H9 (cell line): ENCODE measurements at regions not wholly inside any gene's neighbourhood (a gene's known extent, or its start where the extent isn't known, plus 50 kb on each side); places are given as distances from the start of the nearest gene placed in this dataset.

ENCODE experiments used
- DNase-seq: peaks from one replicate; pipeline ENCODE4 v3.0.0-alpha.2; 2017
- H2AFZ ChIP-seq: one replicate; pipeline ENCODE4 v1.6.1; 2013; ENCODE audit warnings: mild to moderate bottlenecking, low read length, control low read depth, moderate library complexity
- H2AK5ac ChIP-seq: 2 replicates; pipeline ENCODE4 v1.6.1; 2013; ENCODE audit warnings: low read length, control low read depth, mixed read lengths; ENCODE audit not compliant: insufficient read length
- H2BK120ac ChIP-seq: one replicate; pipeline ENCODE4 v1.6.1; 2013; ENCODE audit warnings: low read depth, mild to moderate bottlenecking, low read length, control low read depth, inconsistent platforms; ENCODE audit not compliant: poor library complexity, severe bottlenecking
- H2BK12ac ChIP-seq: 2 replicates; pipeline ENCODE4 v1.6.1; 2013; ENCODE audit warnings: low read length, control low read depth, mixed read lengths, low read depth; ENCODE audit not compliant: insufficient read length
- H2BK15ac ChIP-seq: 2 replicates; pipeline ENCODE4 v1.6.1; 2013; ENCODE audit warnings: low read depth, low read length, control low read depth
- H2BK20ac ChIP-seq: one replicate; pipeline ENCODE4 v1.6.1; 2013; ENCODE audit warnings: low read depth, mild to moderate bottlenecking, low read length, control low read depth, inconsistent platforms; ENCODE audit not compliant: poor library complexity, severe bottlenecking
- H2BK5ac ChIP-seq: 2 replicates; pipeline ENCODE4 v1.6.1; 2013; ENCODE audit warnings: low read length, control low read depth, mixed read lengths; ENCODE audit not compliant: insufficient read length
- H3K14ac ChIP-seq: 2 replicates; pipeline ENCODE4 v1.6.1; 2013; ENCODE audit warnings: low read length, control low read depth; ENCODE audit not compliant: insufficient read depth
- H3K18ac ChIP-seq: 2 replicates; pipeline ENCODE4 v1.6.1; 2013; ENCODE audit warnings: low read depth, mild to moderate bottlenecking, mixed read lengths, low read length, control low read depth; ENCODE audit not compliant: insufficient read length
- H3K23ac ChIP-seq: 2 replicates; pipeline ENCODE4 v1.6.1; 2013; ENCODE audit warnings: low read length, control low read depth, mixed read lengths, low read depth; ENCODE audit not compliant: insufficient read length
- H3K23me2 ChIP-seq: 2 replicates; pipeline ENCODE4 v1.6.1; 2013; ENCODE audit warnings: low read depth, mild to moderate bottlenecking, mixed read lengths, low read length, control low read depth; ENCODE audit not compliant: insufficient read length, poor library complexity, severe bottlenecking
- H3K27ac ChIP-seq: 2 replicates; pipeline ENCODE4 v1.5.1; 2013; ENCODE audit warnings: low read length, control low read depth, mixed read lengths, low read depth; ENCODE audit not compliant: insufficient read length
- H3K27me3 ChIP-seq: 2 replicates; pipeline ENCODE4 v1.6.1; 2013; ENCODE audit warnings: low read length, control low read depth, inconsistent platforms; ENCODE audit not compliant: insufficient read depth
- H3K4ac ChIP-seq: 2 replicates; pipeline ENCODE4 v1.6.1; 2013; ENCODE audit warnings: low read depth, mild to moderate bottlenecking, control low read depth, inconsistent platforms, low read length, moderate library complexity
- H3K4me1 ChIP-seq: 2 replicates; pipeline ENCODE4 v1.6.1; 2013; ENCODE audit warnings: low read length, control low read depth, inconsistent platforms; ENCODE audit not compliant: insufficient read depth
- H3K4me2 ChIP-seq: 2 replicates; pipeline ENCODE4 v1.6.1; 2013; ENCODE audit warnings: low read length, control low read depth, mixed read lengths; ENCODE audit not compliant: insufficient read length, insufficient read depth
- H3K56ac ChIP-seq: 2 replicates; pipeline ENCODE4 v1.6.1; 2013; ENCODE audit warnings: low read depth, mild to moderate bottlenecking, mixed read lengths, low read length, control low read depth; ENCODE audit not compliant: insufficient read length
- H3K79me1 ChIP-seq: 2 replicates; pipeline ENCODE4 v1.6.1; 2013; ENCODE audit warnings: low read depth, mild to moderate bottlenecking, moderate library complexity, low read length, control low read depth, inconsistent platforms; ENCODE audit not compliant: insufficient read depth, poor library complexity, severe bottlenecking
- H3K79me2 ChIP-seq: 2 replicates; pipeline ENCODE4 v1.6.1; 2013; ENCODE audit warnings: low read length, control low read depth, inconsistent platforms; ENCODE audit not compliant: insufficient read depth
- H3K9ac ChIP-seq: 2 replicates; pipeline ENCODE4 v1.6.1; 2013; ENCODE audit warnings: low read length, control low read depth, mixed read lengths; ENCODE audit not compliant: insufficient read length; ENCODE audit errors: extremely low read depth
- H3K9me3 ChIP-seq: one replicate; pipeline ENCODE4 v1.6.1; 2013; ENCODE audit warnings: low read depth, low read length, inconsistent platforms; ENCODE audit not compliant: control insufficient read depth
- H3T11ph ChIP-seq: one replicate; pipeline ENCODE4 v1.6.1; 2013; ENCODE audit warnings: mild to moderate bottlenecking, low read length, control low read depth, inconsistent platforms
- H4K20me1 ChIP-seq: one replicate; pipeline ENCODE4 v1.6.1; 2013; ENCODE audit not compliant: control insufficient read depth, insufficient read length, insufficient read depth
- H4K5ac ChIP-seq: 2 replicates; pipeline ENCODE4 v1.6.1; 2013; ENCODE audit warnings: low read depth, mild to moderate bottlenecking, mixed read lengths, low read length, control low read depth; ENCODE audit not compliant: insufficient read length
- H4K8ac ChIP-seq: replicated peaks from 2 replicates; pipeline ENCODE4 v1.6.1; 2013; ENCODE audit warnings: low read length, control low read depth, mixed read lengths, low read depth; ENCODE audit not compliant: insufficient read length
- H4K91ac ChIP-seq: 2 replicates; pipeline ENCODE4 v1.6.1; 2013; ENCODE audit warnings: low read depth, mild to moderate bottlenecking, moderate library complexity, mixed read lengths, low read length, control low read depth; ENCODE audit not compliant: insufficient read length
- H3K27ac Mint-ChIP-seq, 3 experiments: 2 replicates in 2 of 3; 3 replicates in 1 of 3; pipeline ENCODE4 v1.8.0; 2020 to 2021; ENCODE audit warnings: mixed read lengths in 3 of 3, mild to moderate bottlenecking in 1 of 3, moderate library complexity in 1 of 3
- H3K27me3 Mint-ChIP-seq: 2 replicates; pipeline ENCODE4 v1.8.0; 2021; ENCODE audit warnings: low read depth, mild to moderate bottlenecking, moderate library complexity, mixed read lengths
- H3K36me3 Mint-ChIP-seq, 3 experiments: 2 replicates in 2 of 3; 3 replicates in 1 of 3; pipeline ENCODE4 v1.8.0; 2020 to 2021; ENCODE audit warnings: low read depth in 3 of 3, mixed read lengths in 3 of 3; ENCODE audit not compliant: insufficient read depth in 1 of 3
- H3K4me1 Mint-ChIP-seq, 2 experiments: 2 replicates each; pipeline ENCODE4 v1.8.0; 2020; ENCODE audit warnings: mixed read lengths in 2 of 2
- H3K4me3 Mint-ChIP-seq, 2 experiments: 2 replicates in 1 of 2; 3 replicates in 1 of 2; pipeline ENCODE4 v1.8.0; 2020 to 2021; ENCODE audit warnings: mild to moderate bottlenecking in 2 of 2, mixed read lengths in 2 of 2, moderate library complexity in 1 of 2
- H3K9me3 Mint-ChIP-seq, 2 experiments: 2 replicates in 1 of 2; 3 replicates in 1 of 2; pipeline ENCODE4 v1.8.0; 2020; ENCODE audit warnings: mild to moderate bottlenecking in 2 of 2, mixed read lengths in 2 of 2, moderate library complexity in 1 of 2
- WGBS: extraction: QIAGEN DNeasy Blood & Tissue Kit; methylation state at CpG from one replicate; pipeline ENCODE4 v1.1.7; 2013; ENCODE audit warnings: missing lambda C conversion rate, low lambda C conversion rate, mixed read lengths; ENCODE audit not compliant: insufficient read length; ENCODE audit errors: extremely low coverage; 5-methylcytosine and 5-hydroxymethylcytosine counted together
- TF ChIP-seq, protein P1 (sequence below): fragments of 200-600 bp; sonication (generic); conservative IDR thresholded peaks from 3 replicates; pipeline ENCODE4 v1.8.0; 2021; ENCODE audit warnings: antibody characterized with exemption, mild to moderate bottlenecking

DNA sequence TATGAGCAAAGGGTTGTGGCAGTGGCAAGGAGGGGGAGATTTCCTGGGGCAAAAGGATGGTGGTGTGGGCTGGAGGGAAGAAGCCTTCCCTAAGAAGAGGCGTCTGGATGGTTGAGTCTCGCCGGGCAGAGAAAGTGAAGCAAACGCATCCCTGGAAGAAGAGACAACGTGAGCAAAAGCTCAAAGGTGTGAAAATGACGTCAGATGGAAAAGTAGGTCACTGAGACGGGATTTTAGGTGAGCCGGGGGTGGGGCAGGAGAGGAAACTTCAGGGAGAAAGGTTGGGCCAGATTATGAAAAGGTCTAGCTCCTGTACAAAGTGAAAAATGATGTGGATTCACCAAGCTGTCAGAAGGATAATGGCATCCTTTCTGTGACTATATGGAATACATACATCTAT lies 95.3 kb upstream of the KCNE2 start:
- H3K36me3 Mint-ChIP-seq: peaks cover 0 to 4% (median 0%) of the 10 kb centered on the region in 3 experiments; a peak in 3 of 7 replicates
- no peak overlapping the region for H2BK12ac ChIP-seq
- H3K27ac Mint-ChIP-seq: no peak overlapping the region
- H4K20me1 ChIP-seq: no peaks in the 10 kb centered on the region
- DNase-seq: no peak
- H2BK15ac ChIP-seq: no peak overlapping the region
- no peaks in the 10 kb centered on the region for H3K4me1 ChIP-seq
- peaks cover 0 to 10% of the 10 kb centered on the region in 2 experiments; a peak in 2 of 4 replicates for H3K4me1 Mint-ChIP-seq
- no peak overlapping the region for H3K27ac ChIP-seq
- H3K4ac ChIP-seq: no peak overlapping the region
- no peak overlapping the region for H3K4me2 ChIP-seq
- H2AK5ac ChIP-seq: no peak overlapping the region
- WGBS: no CpG with 5 or more reads among the region's 8 CpGs
- H2BK120ac ChIP-seq: no peak overlapping the region
- no peaks in the 10 kb centered on the region for H3K79me2 ChIP-seq
- no peak overlapping the region for H4K8ac ChIP-seq
- H4K91ac ChIP-seq: no peak overlapping the region
- no peaks in the 10 kb centered on the region for H3K27me3 Mint-ChIP-seq
- H3K18ac ChIP-seq: no peak overlapping the region
- no peak overlapping the region for H2BK20ac ChIP-seq
- no peaks in the 10 kb centered on the region for H3K9me3 ChIP-seq
- H3K9ac ChIP-seq: no peak overlapping the region
- H2AFZ ChIP-seq: no peak overlapping the region
- no peaks in the 10 kb centered on the region for H3K23me2 ChIP-seq
- H3K27me3 ChIP-seq: no peaks in the 10 kb centered on the region
- H3T11ph ChIP-seq: no peak overlapping the region
- no peak overlapping the region for H4K5ac ChIP-seq
- H3K14ac ChIP-seq: no peak overlapping the region
- no peaks in the 10 kb centered on the region for H3K79me1 ChIP-seq
- no peak overlapping the region for H3K4me3 Mint-ChIP-seq
- H2BK5ac ChIP-seq: no peak overlapping the region
- TF ChIP-seq, protein P1, sequence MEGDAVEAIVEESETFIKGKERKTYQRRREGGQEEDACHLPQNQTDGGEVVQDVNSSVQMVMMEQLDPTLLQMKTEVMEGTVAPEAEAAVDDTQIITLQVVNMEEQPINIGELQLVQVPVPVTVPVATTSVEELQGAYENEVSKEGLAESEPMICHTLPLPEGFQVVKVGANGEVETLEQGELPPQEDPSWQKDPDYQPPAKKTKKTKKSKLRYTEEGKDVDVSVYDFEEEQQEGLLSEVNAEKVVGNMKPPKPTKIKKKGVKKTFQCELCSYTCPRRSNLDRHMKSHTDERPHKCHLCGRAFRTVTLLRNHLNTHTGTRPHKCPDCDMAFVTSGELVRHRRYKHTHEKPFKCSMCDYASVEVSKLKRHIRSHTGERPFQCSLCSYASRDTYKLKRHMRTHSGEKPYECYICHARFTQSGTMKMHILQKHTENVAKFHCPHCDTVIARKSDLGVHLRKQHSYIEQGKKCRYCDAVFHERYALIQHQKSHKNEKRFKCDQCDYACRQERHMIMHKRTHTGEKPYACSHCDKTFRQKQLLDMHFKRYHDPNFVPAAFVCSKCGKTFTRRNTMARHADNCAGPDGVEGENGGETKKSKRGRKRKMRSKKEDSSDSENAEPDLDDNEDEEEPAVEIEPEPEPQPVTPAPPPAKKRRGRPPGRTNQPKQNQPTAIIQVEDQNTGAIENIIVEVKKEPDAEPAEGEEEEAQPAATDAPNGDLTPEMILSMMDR: no peak
- H3K9me3 Mint-ChIP-seq: peaks cover 0 to 1% of the 10 kb centered on the region in 2 experiments; a peak in 2 of 5 replicates
- no peak overlapping the region for H3K23ac ChIP-seq
- no peak overlapping the region for H3K56ac ChIP-seq
